NB4 (cell line): ENCODE measurements at regions not wholly inside any gene's neighbourhood (a gene's known extent, or its start where the extent isn't known, plus 50 kb on each side); places are given as distances from the start of the nearest gene placed in this dataset.

Source experiments
- MYC ChIP-seq: IDR thresholded peaks from 2 replicates; pipeline ENCODE4 v1.6.1; 2011; ENCODE audit warnings: low read depth, low read length
- POLR2A ChIP-seq: IDR thresholded peaks from 2 replicates; pipeline ENCODE4 v1.6.1; 2011; ENCODE audit warnings: mild to moderate bottlenecking; ENCODE audit not compliant: insufficient read length; ENCODE audit errors: extremely low read depth
- TF ChIP-seq, protein P1 (sequence below): IDR thresholded peaks from one replicate; pipeline ENCODE4 v1.5.1; 2012; ENCODE audit warnings: low read depth, low read length

DNA sequence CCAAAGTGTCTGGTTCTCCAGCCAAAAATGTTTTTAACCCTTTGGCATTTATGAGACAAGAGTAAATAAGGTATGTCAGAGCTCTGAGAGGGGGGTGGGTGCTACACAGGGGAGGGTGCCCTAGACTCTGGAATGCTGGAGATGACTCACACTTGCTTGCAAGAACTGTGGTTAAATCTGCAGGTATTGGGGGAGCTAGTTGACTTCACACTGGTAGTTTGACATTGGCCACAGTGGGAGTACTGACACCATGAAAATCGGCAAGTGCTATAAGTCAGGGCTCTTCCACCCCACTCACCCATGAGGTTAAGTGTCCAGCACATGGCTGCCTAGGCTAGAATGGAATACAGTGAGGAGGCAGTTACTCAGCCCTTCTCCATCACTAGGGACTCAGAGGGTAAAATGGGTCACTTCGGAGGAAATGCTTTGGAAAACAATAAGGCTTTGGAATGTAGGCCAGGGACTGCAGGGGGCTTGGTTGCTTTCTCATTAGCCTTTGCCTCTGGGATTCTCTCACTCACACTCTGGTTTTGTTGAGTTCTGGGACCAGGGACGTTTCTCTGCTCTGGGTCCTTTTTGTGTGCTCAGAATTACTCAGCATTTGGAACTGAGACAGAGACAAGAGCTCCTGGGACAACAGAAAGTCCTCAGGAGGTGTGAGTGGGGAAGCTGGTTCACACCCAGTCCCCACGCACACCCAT is 91.6 kb downstream of the ACKR3 start:
- TF ChIP-seq, protein P1, sequence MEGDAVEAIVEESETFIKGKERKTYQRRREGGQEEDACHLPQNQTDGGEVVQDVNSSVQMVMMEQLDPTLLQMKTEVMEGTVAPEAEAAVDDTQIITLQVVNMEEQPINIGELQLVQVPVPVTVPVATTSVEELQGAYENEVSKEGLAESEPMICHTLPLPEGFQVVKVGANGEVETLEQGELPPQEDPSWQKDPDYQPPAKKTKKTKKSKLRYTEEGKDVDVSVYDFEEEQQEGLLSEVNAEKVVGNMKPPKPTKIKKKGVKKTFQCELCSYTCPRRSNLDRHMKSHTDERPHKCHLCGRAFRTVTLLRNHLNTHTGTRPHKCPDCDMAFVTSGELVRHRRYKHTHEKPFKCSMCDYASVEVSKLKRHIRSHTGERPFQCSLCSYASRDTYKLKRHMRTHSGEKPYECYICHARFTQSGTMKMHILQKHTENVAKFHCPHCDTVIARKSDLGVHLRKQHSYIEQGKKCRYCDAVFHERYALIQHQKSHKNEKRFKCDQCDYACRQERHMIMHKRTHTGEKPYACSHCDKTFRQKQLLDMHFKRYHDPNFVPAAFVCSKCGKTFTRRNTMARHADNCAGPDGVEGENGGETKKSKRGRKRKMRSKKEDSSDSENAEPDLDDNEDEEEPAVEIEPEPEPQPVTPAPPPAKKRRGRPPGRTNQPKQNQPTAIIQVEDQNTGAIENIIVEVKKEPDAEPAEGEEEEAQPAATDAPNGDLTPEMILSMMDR: no peak
- no peak for TF ChIP-seq MYC
- no peak for TF ChIP-seq POLR2A
